DND-41 (cell line): ENCODE measurements at regions not wholly inside any gene's neighbourhood (a gene's known extent, or its start where the extent isn't known, plus 50 kb on each side); places are given as distances from the start of the nearest gene placed in this dataset.
"Not testable (repeated sequence)": the region's sequence is repeated elsewhere in the genome, so short reads cannot be mapped to it uniquely, and the experiment has no call there.

Source experiments
- ATAC-seq: fragments of 200-7000 bp; cut with Tn5 transposase; 3 replicates; pipeline ENCODE4 v1.9.1; 2021; ENCODE audit warnings: low read depth; ENCODE audit not compliant: insufficient read depth
- DNase-seq: peaks from one replicate; pipeline ENCODE4 v3.0.0-alpha.2; 2020
- H2AFZ ChIP-seq: 2 replicates; pipeline ENCODE4 v1.6.0; 2012; ENCODE audit warnings: low read depth, low read length
- H3K27ac ChIP-seq: 2 replicates; pipeline ENCODE4 v1.5.1; 2012; ENCODE audit warnings: low read length, inconsistent platforms
- H3K27me3 ChIP-seq: fragments of 200-600 bp; sonication (generic); 2 replicates; pipeline ENCODE4 v1.6.0; 2012; ENCODE audit warnings: low read length, mild to moderate bottlenecking, inconsistent platforms; ENCODE audit not compliant: insufficient read depth, poor library complexity
- H3K36me3 ChIP-seq: 2 replicates; pipeline ENCODE4 v1.5.1; 2012; ENCODE audit warnings: low read length, inconsistent platforms; ENCODE audit not compliant: insufficient read depth
- H3K4me1 ChIP-seq: 2 replicates; pipeline ENCODE4 v1.5.1; 2012; ENCODE audit warnings: mild to moderate bottlenecking, low read length; ENCODE audit not compliant: insufficient read depth
- H3K4me2 ChIP-seq: 2 replicates; pipeline ENCODE4 v1.6.0; 2012; ENCODE audit warnings: mild to moderate bottlenecking, moderate library complexity, low read length, inconsistent platforms; ENCODE audit not compliant: insufficient read depth
- H3K4me3 ChIP-seq, 2 experiments: fragments of 200-600 bp in 1 of 2; shearing (Covaris generic) in 1 of 2; 2 replicates each; pipeline ENCODE4 v1.5.1; 2012 to 2016; ENCODE audit warnings: inconsistent platforms in 2 of 2, low read length in 2 of 2, mild to moderate bottlenecking in 2 of 2, low read depth in 1 of 2, moderate library complexity in 1 of 2
- H3K79me2 ChIP-seq: 2 replicates; pipeline ENCODE4 v1.6.0; 2012; ENCODE audit warnings: low read length, inconsistent platforms; ENCODE audit not compliant: insufficient read depth
- H3K9ac ChIP-seq: 2 replicates; pipeline ENCODE4 v1.6.0; 2012; ENCODE audit warnings: low read depth, mild to moderate bottlenecking, inconsistent platforms, low read length, moderate library complexity
- H3K9me3 ChIP-seq: 2 replicates; pipeline ENCODE4 v1.5.1; 2012; ENCODE audit warnings: low read length, moderate library complexity, mild to moderate bottlenecking, inconsistent platforms; ENCODE audit not compliant: insufficient read depth, severe bottlenecking
- H4K20me1 ChIP-seq: 2 replicates; pipeline ENCODE4 v1.6.0; 2012; ENCODE audit warnings: low read length; ENCODE audit not compliant: insufficient read depth
- CTCF ChIP-seq: IDR thresholded peaks from 2 replicates; pipeline ENCODE4 v1.5.1; 2012; ENCODE audit warnings: borderline replicate concordance, low read length, moderate library complexity, mild to moderate bottlenecking; ENCODE audit not compliant: poor library complexity, severe bottlenecking; ENCODE audit errors: extremely low read depth
- EZH2 ChIP-seq: IDR thresholded peaks from 3 replicates; pipeline ENCODE4 v1.6.1; 2012; ENCODE audit warnings: borderline replicate concordance, low read depth, mild to moderate bottlenecking, moderate library complexity, low read length, inconsistent platforms; ENCODE audit not compliant: severe bottlenecking

GRCh38 chr10:77724820-77725219, 87.2 kb upstream of the KCNMA1 start:
- Histone ChIP-seq H3K4me1 (no peaks in the 10 kb centered on the region), H3K27me3 (no peaks in the 10 kb centered on the region), H3K9ac (no peak overlapping the region), H3K27ac (no peak overlapping the region), H3K36me3 (no peaks in the 10 kb centered on the region), H3K4me2 (no peak overlapping the region), H2AFZ (no peak overlapping the region), H3K9me3 (no peaks in the 10 kb centered on the region), H3K4me3 (no peak overlapping the region), H4K20me1 (no peaks in the 10 kb centered on the region), H3K79me2 (no peaks in the 10 kb centered on the region)
- DNase-seq (no peak), ATAC-seq (no peak)
- no peak for TF ChIP-seq EZH2

GRCh38 chr10:77723376-77723775, 85.8 kb upstream of the KCNMA1 start:
- no peak overlapping the region for H3K9ac ChIP-seq
- ATAC-seq (no peak), DNase-seq (no peak)
- H3K9me3 ChIP-seq: no peaks in the 10 kb centered on the region
- H4K20me1 ChIP-seq: no peaks in the 10 kb centered on the region
- no peaks in the 10 kb centered on the region for H3K79me2 ChIP-seq
- no peak overlapping the region for H3K4me2 ChIP-seq
- H2AFZ ChIP-seq: no peak overlapping the region
- H3K36me3 ChIP-seq: no peaks in the 10 kb centered on the region
- no peaks in the 10 kb centered on the region for H3K27me3 ChIP-seq
- no peak overlapping the region for H3K27ac ChIP-seq
- H3K4me3 ChIP-seq: no peak overlapping the region
- TF ChIP-seq CTCF (no peak), EZH2 (no peak)
- no peaks in the 10 kb centered on the region for H3K4me1 ChIP-seq

GRCh38 chr10:77722956-77723355, 85.3 kb upstream of the KCNMA1 start:
- H2AFZ ChIP-seq, H3K9ac ChIP-seq, H3K79me2 ChIP-seq, H3K4me3 ChIP-seq, ATAC-seq, H4K20me1 ChIP-seq, H3K9me3 ChIP-seq, H3K4me1 ChIP-seq, H3K27ac ChIP-seq, DNase-seq, H3K36me3 ChIP-seq, H3K4me2 ChIP-seq, H3K27me3 ChIP-seq: not testable (repeated sequence)

- Histone ChIP-seq H4K20me1 (no peaks in the 10 kb centered on the region), H3K27ac (no peak overlapping the region), H3K4me3 (no peak overlapping the region), H3K9me3 (no peaks in the 10 kb centered on the region), H3K4me2 (no peak overlapping the region), H3K36me3 (no peaks in the 10 kb centered on the region), H3K9ac (no peak overlapping the region), H3K27me3 (peaks cover 5% of the 10 kb centered on the region), H2AFZ (no peak overlapping the region), H3K79me2 (no peaks in the 10 kb centered on the region), H3K4me1 (no peaks in the 10 kb centered on the region)
- ATAC-seq (no peak), DNase-seq (no peak)
- no peak for TF ChIP-seq CTCF
- no peak for TF ChIP-seq EZH2
These were observed 84.2 kb upstream of the KCNMA1 start for GRCh38 chr10:77721815-77722214.

DNA sequence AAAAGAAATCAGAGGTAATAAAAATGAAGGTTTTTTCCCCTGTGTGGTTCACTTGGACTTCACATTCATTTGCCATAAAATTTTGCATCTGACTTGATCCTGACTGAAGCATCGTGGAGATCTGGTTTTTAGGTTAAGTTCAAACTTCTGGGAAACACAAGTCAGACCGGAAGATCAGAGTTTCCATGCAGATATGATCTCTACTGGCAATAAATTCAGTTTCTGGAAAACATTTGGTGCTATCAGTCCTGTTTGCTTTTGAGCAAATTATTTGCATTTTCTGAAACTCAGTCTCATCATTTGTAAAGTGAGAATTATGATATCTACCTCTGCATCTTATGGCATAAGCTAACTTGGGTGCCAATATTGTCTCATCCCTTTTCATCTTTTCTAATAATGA, 81.3 kb upstream of the KCNMA1 start:
- DNase-seq (no peak), ATAC-seq (no peak)
- no peaks in the 10 kb centered on the region for H3K36me3 ChIP-seq
- H3K9me3 ChIP-seq: no peaks in the 10 kb centered on the region
- H4K20me1 ChIP-seq: no peaks in the 10 kb centered on the region
- H3K27ac ChIP-seq: no peak overlapping the region
- no peaks in the 10 kb centered on the region for H3K4me1 ChIP-seq
- TF ChIP-seq EZH2 (no peak), CTCF (no peak)
- peaks cover 15% of the 10 kb centered on the region for H3K27me3 ChIP-seq
- no peaks in the 10 kb centered on the region for H3K79me2 ChIP-seq
- no peak overlapping the region for H3K4me2 ChIP-seq
- H2AFZ ChIP-seq: no peak overlapping the region
- H3K4me3 ChIP-seq: no peak overlapping the region
- H3K9ac ChIP-seq: no peak overlapping the region

DNA sequence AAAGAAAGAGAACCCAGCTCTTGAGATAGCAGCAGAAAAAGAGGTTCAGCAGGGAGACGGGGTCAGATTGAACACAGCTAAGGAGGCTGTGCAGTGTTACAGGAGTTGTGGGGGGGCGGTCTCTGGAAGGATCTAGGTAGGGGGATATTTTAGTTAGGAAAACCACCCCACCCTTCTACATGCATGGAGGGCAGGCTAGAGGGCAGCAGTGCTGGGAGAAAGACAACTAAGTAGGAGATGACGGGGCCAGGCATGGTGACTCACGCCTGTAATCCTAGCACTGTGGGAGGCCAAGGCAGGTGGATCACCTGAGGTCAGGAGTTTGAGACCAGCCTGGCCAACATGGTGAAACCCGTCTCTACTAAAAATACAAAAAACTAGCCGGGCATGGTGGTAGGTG, 80.7 kb upstream of the KCNMA1 start:
- not testable (repeated sequence) for H3K27ac ChIP-seq, H4K20me1 ChIP-seq, DNase-seq, H3K9me3 ChIP-seq, H3K9ac ChIP-seq, H3K4me2 ChIP-seq, H2AFZ ChIP-seq, H3K79me2 ChIP-seq, ATAC-seq, H3K36me3 ChIP-seq, H3K4me1 ChIP-seq, H3K4me3 ChIP-seq
- H3K27me3 ChIP-seq: peaks cover 15% of the 10 kb centered on the region
